Mesenchymal stem cell (in vitro differentiated cells and primary cell): ENCODE measurements at regions not wholly inside any gene's neighbourhood (a gene's known extent, or its start where the extent isn't known, plus 50 kb on each side); places are given as distances from the start of the nearest gene placed in this dataset.

Experiments
- DNase-seq: peaks from one replicate; pipeline ENCODE4 v3.0.0-alpha.2; 2013
- H2AFZ ChIP-seq: one replicate; pipeline ENCODE4 v1.6.1; 2013; ENCODE audit warnings: low read depth, mild to moderate bottlenecking, control low read depth, inconsistent platforms, low read length, moderate library complexity
- H2AK5ac ChIP-seq: 2 replicates; pipeline ENCODE4 v1.6.1; 2013; ENCODE audit warnings: low read length, moderate library complexity, mild to moderate bottlenecking, inconsistent platforms; ENCODE audit not compliant: severe bottlenecking
- H2BK120ac ChIP-seq: one replicate; pipeline ENCODE4 v1.6.1; 2013; ENCODE audit warnings: low read depth, mild to moderate bottlenecking, inconsistent platforms, low read length, moderate library complexity
- H2BK12ac ChIP-seq, 2 experiments: one replicate each; pipeline ENCODE4 v1.6.1; 2013; ENCODE audit warnings: inconsistent platforms in 2 of 2, low read length in 2 of 2, mild to moderate bottlenecking in 2 of 2, moderate library complexity in 2 of 2, control low read depth in 1 of 2
- H2BK15ac ChIP-seq: one replicate; pipeline ENCODE4 v1.6.1; 2013; ENCODE audit warnings: mild to moderate bottlenecking, low read depth, inconsistent platforms; ENCODE audit not compliant: poor library complexity, severe bottlenecking
- H2BK5ac ChIP-seq: 2 replicates; pipeline ENCODE4 v1.6.1; 2013; ENCODE audit warnings: low read depth, mild to moderate bottlenecking, low read length, control low read depth, inconsistent platforms; ENCODE audit not compliant: poor library complexity, severe bottlenecking
- H3K14ac ChIP-seq, 2 experiments: one replicate each; pipeline ENCODE4 v1.6.1; 2013; ENCODE audit warnings: inconsistent platforms in 2 of 2, low read length in 2 of 2, control low read depth in 1 of 2, mild to moderate bottlenecking in 1 of 2, moderate library complexity in 1 of 2
- H3K18ac ChIP-seq, 2 experiments: one replicate each; pipeline ENCODE4 v1.6.1; 2013; ENCODE audit warnings: inconsistent platforms in 2 of 2, low read length in 2 of 2, control low read depth in 1 of 2, low read depth in 1 of 2, mild to moderate bottlenecking in 1 of 2
- H3K23ac ChIP-seq, 2 experiments: one replicate each; pipeline ENCODE4 v1.6.1; 2013; ENCODE audit warnings: inconsistent platforms in 2 of 2, low read length in 2 of 2, mild to moderate bottlenecking in 2 of 2, moderate library complexity in 2 of 2, control low read depth in 1 of 2
- H3K27ac ChIP-seq: 2 replicates; pipeline ENCODE4 v1.5.1; 2013; ENCODE audit warnings: mild to moderate bottlenecking, moderate library complexity, low read length, control low read depth, inconsistent platforms; ENCODE audit not compliant: poor library complexity, severe bottlenecking
- H3K27me3 ChIP-seq, 2 experiments: 2 replicates each; pipeline versions ENCODE4 v1.6.1 to v1.7.0; 2013; ENCODE audit warnings: low read length in 2 of 2, mild to moderate bottlenecking in 2 of 2, moderate library complexity in 2 of 2, control low read depth in 1 of 2, inconsistent platforms in 1 of 2; ENCODE audit not compliant: control insufficient read depth in 1 of 2, insufficient read depth in 1 of 2
- H3K36me3 ChIP-seq, 2 experiments: 2 replicates each; pipeline versions ENCODE4 v1.6.1 to v1.7.0; 2013; ENCODE audit warnings: low read length in 2 of 2, control low read depth in 1 of 2, inconsistent platforms in 1 of 2, low read depth in 1 of 2, mild to moderate bottlenecking in 1 of 2; ENCODE audit not compliant: insufficient read depth in 2 of 2, control insufficient read depth in 1 of 2
- H3K4ac ChIP-seq, 2 experiments: one replicate each; pipeline ENCODE4 v1.6.1; 2013; ENCODE audit warnings: inconsistent platforms in 2 of 2, low read length in 2 of 2, mild to moderate bottlenecking in 2 of 2, moderate library complexity in 2 of 2, control low read depth in 1 of 2, low read depth in 1 of 2
- H3K4me1 ChIP-seq: 2 replicates; pipeline ENCODE4 v1.6.1; 2013; ENCODE audit warnings: low read depth, low read length, control low read depth; ENCODE audit not compliant: control insufficient read depth, insufficient read depth
- H3K4me2 ChIP-seq: 2 replicates; pipeline ENCODE4 v1.6.1; 2013; ENCODE audit warnings: low read length, mild to moderate bottlenecking, inconsistent platforms; ENCODE audit not compliant: poor library complexity, severe bottlenecking
- H3K4me3 ChIP-seq, 2 experiments: 2 replicates each; pipeline versions ENCODE4 v1.5.1 to v1.7.0; 2013; ENCODE audit warnings: low read length in 2 of 2, mild to moderate bottlenecking in 2 of 2, control low read depth in 1 of 2, low read depth in 1 of 2; ENCODE audit not compliant: insufficient read depth in 1 of 2
- H3K79me1 ChIP-seq: replicated peaks from 2 replicates; pipeline ENCODE4 v1.6.1; 2013; ENCODE audit warnings: mild to moderate bottlenecking, control low read depth, low read length, inconsistent platforms; ENCODE audit not compliant: poor library complexity, severe bottlenecking
- H3K9ac ChIP-seq: 2 replicates; pipeline ENCODE4 v1.7.0; 2013; ENCODE audit warnings: mild to moderate bottlenecking, low read length, moderate library complexity
- H3K9me3 ChIP-seq: 2 replicates; pipeline ENCODE4 v1.7.0; 2013; ENCODE audit warnings: mild to moderate bottlenecking, low read length; ENCODE audit not compliant: control insufficient read depth
- H4K8ac ChIP-seq: one replicate; pipeline ENCODE4 v1.6.1; 2013; ENCODE audit warnings: inconsistent platforms, mild to moderate bottlenecking, low read length, moderate library complexity
- H4K91ac ChIP-seq: one replicate; pipeline ENCODE4 v1.6.1; 2013; ENCODE audit warnings: mild to moderate bottlenecking, low read length, inconsistent platforms
- WGBS: methylation state at CpG from one replicate; pipeline ENCODE4 v1.1.7; 2013; ENCODE audit warnings: mixed read lengths; 5-methylcytosine and 5-hydroxymethylcytosine counted together

GRCh38 chr17:77461277-77462057, 320.7 kb downstream of the SEC14L1 start:
- H3K4me1 ChIP-seq: peaks cover 53% of the 10 kb centered on the region
- DNase-seq: no peak
- peak overlapping the region in 1 of 2 experiments; percentile 12 for H3K14ac ChIP-seq
- H2BK15ac ChIP-seq: no peak overlapping the region
- H3K79me1 ChIP-seq: peaks cover 15% of the 10 kb centered on the region
- H3K36me3 ChIP-seq: peaks cover 15 to 34% of the 10 kb centered on the region in 2 experiments
- no peak overlapping the region for H3K23ac ChIP-seq
- H3K4me3 ChIP-seq: no peak overlapping the region
- H3K4ac ChIP-seq: peak overlapping the region in 1 of 2 experiments; percentile 46
- H2BK5ac ChIP-seq: no peak overlapping the region
- no peak overlapping the region for H4K91ac ChIP-seq
- H3K27me3 ChIP-seq: no peaks in the 10 kb centered on the region
- H3K9me3 ChIP-seq: no peaks in the 10 kb centered on the region
- peak overlapping the region; percentile 26 for H2AK5ac ChIP-seq
- peak overlapping the region; percentile 45 for H4K8ac ChIP-seq
- H3K9ac ChIP-seq: no peak overlapping the region
- peak overlapping the region; percentile 8 to 51 for H2BK12ac ChIP-seq
- H2AFZ ChIP-seq: no peak overlapping the region
- H3K18ac ChIP-seq: peak overlapping the region in 1 of 2 experiments; percentile 44
- H2BK120ac ChIP-seq: no peak overlapping the region
- H3K4me2 ChIP-seq: no peak overlapping the region
- 86% methylated on average over 15 of the region's 16 CpGs for WGBS
- no peak overlapping the region for H3K27ac ChIP-seq

GRCh38 chr17:77462090-77462489, 321.3 kb downstream of the SEC14L1 start:
- Histone ChIP-seq H3K14ac (no peak overlapping the region), H3K23ac (no peak overlapping the region), H4K91ac (peak overlapping the region; percentile 55), H3K79me1 (peaks cover 13% of the 10 kb centered on the region), H2BK120ac (no peak overlapping the region), H3K36me3 (peaks cover 15 to 34% of the 10 kb centered on the region in 2 experiments), H3K18ac (peak overlapping the region; percentile 18 to 63), H3K4me2 (no peak overlapping the region), H3K4me1 (peaks cover 55% of the 10 kb centered on the region), H2BK15ac (no peak overlapping the region), H3K27me3 (no peaks in the 10 kb centered on the region), H2AK5ac (no peak overlapping the region), H2AFZ (no peak overlapping the region), H3K27ac (peak overlapping the region; percentile 28), H2BK12ac (peak overlapping the region in 1 of 2 experiments; percentile 51), H2BK5ac (no peak overlapping the region), H3K9me3 (no peaks in the 10 kb centered on the region), H3K9ac (no peak overlapping the region), H4K8ac (peak overlapping the region; percentile 53), H3K4ac (no peak overlapping the region), H3K4me3 (no peak overlapping the region)
- WGBS: 68% methylated on average over 11 of the region's 11 CpGs
- no peak for DNase-seq

- Histone ChIP-seq H3K27ac (no peak overlapping the region), H3K4ac (no peak overlapping the region), H2BK120ac (no peak overlapping the region), H3K9ac (no peak overlapping the region), H3K4me3 (no peak overlapping the region), H3K18ac (peak overlapping the region in 1 of 2 experiments; percentile 19), H2BK12ac (peak overlapping the region in 1 of 2 experiments; percentile 56), H3K36me3 (peaks cover 17 to 35% of the 10 kb centered on the region in 2 experiments), H3K9me3 (no peaks in the 10 kb centered on the region), H3K23ac (no peak overlapping the region), H3K14ac (no peak overlapping the region), H2BK5ac (no peak overlapping the region), H2BK15ac (no peak overlapping the region), H3K4me2 (no peak overlapping the region), H4K8ac (peak overlapping the region; percentile 61), H3K79me1 (peaks cover 15% of the 10 kb centered on the region), H2AK5ac (peak overlapping the region; percentile 56), H4K91ac (no peak overlapping the region), H2AFZ (no peak overlapping the region), H3K27me3 (no peaks in the 10 kb centered on the region), H3K4me1 (peaks cover 61% of the 10 kb centered on the region)
- no peak for DNase-seq
- WGBS: 95% methylated on average over 15 of the region's 16 CpGs
Measured at GRCh38 chr17:77462553-77463497, 322.1 kb downstream of the SEC14L1 start.

DNA sequence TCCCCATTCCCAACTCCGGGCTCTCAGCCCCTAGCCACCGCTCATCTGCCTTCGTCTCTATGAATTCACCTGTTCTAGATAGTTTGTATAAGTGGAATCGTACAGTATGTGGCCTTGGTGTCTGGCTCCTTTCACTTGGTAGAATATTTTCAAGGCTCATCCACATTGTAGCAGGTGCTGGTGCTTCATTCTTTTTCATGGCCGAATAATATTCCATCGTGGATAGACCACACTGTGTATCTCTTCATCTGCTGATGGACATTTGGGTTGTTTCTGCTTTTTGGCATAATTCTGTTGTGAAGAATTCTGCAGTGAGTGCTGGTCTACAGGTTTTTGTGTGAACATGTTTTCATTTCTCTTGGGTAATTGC, 324.2 kb downstream of the SEC14L1 start:
- Histone ChIP-seq H2BK12ac (peak overlapping the region in 1 of 2 experiments; percentile 48), H2BK120ac (peak overlapping the region; percentile 12), H3K4ac (peak overlapping the region in 1 of 2 experiments; percentile 21), H3K4me3 (no peak overlapping the region), H3K9me3 (no peaks in the 10 kb centered on the region), H3K9ac (no peak overlapping the region), H2BK15ac (no peak overlapping the region), H3K4me2 (no peak overlapping the region), H3K36me3 (peaks cover 19 to 31% of the 10 kb centered on the region in 2 experiments), H2AFZ (no peak overlapping the region), H2BK5ac (no peak overlapping the region), H3K79me1 (peaks cover 16% of the 10 kb centered on the region), H3K18ac (peak overlapping the region; percentile 23 to 69), H3K14ac (no peak overlapping the region), H3K4me1 (peaks cover 57% of the 10 kb centered on the region), H4K91ac (no peak overlapping the region), H3K27me3 (no peaks in the 10 kb centered on the region), H3K23ac (no peak overlapping the region), H3K27ac (peak overlapping the region; percentile 85), H4K8ac (peak overlapping the region; percentile 0), H2AK5ac (no peak overlapping the region)
- WGBS: 98% methylated on average over 6 of the region's 6 CpGs
- DNase-seq: no peak
